Keratinocyte (primary cell): ENCODE measurements at regions not wholly inside any gene's neighbourhood (a gene's known extent, or its start where the extent isn't known, plus 50 kb on each side); places are given as distances from the start of the nearest gene placed in this dataset.

Experiments
- DNase-seq: peaks from one replicate; pipeline ENCODE4 v3.0.0-alpha.2; 2011; ENCODE audit warnings: low read depth, missing footprints, low spot score
- FAIRE-seq: peaks from 2 replicates; lab custom pipeline; 2011; peaks lifted over from hg19 to GRCh38; lab: Jason Lieb, UNC
- H2AFZ ChIP-seq: 2 replicates; pipeline ENCODE4 v1.6.0; 2012; ENCODE audit warnings: low read length, control low read depth, inconsistent platforms; ENCODE audit not compliant: control insufficient read depth
- H3K27ac ChIP-seq: 2 replicates; pipeline ENCODE4 v1.5.1; 2011; ENCODE audit warnings: low read length; ENCODE audit not compliant: control insufficient read depth, insufficient read depth
- H3K27me3 ChIP-seq: 3 replicates; pipeline ENCODE4 v1.6.0; 2011; ENCODE audit warnings: low read length; ENCODE audit not compliant: control insufficient read depth, insufficient read depth; ENCODE audit errors: extremely low read depth
- H3K36me3 ChIP-seq, 2 experiments: 2 replicates in 1 of 2; 3 replicates in 1 of 2; pipeline ENCODE4 v1.5.1; 2011; ENCODE audit warnings: low read length in 2 of 2, mild to moderate bottlenecking in 1 of 2; ENCODE audit not compliant: control insufficient read depth in 2 of 2, insufficient read depth in 2 of 2; ENCODE audit errors: extremely low read depth in 1 of 2
- H3K4me1 ChIP-seq: 3 replicates; pipeline ENCODE4 v1.5.1; 2011; ENCODE audit warnings: low read length; ENCODE audit not compliant: control insufficient read depth, insufficient read depth; ENCODE audit errors: extremely low read depth
- H3K4me2 ChIP-seq: 3 replicates; pipeline ENCODE4 v1.6.0; 2011; ENCODE audit warnings: low read depth, low read length; ENCODE audit not compliant: control insufficient read depth, insufficient read depth; ENCODE audit errors: extremely low read depth
- H3K4me3 ChIP-seq, 3 experiments: fragments of 200-600 bp in 1 of 3; sonication (generic) in 1 of 3; 2 replicates in 2 of 3; 3 replicates in 1 of 3; pipeline ENCODE4 v1.5.1; 2011 to 2016; ENCODE audit warnings: low read length in 3 of 3, mild to moderate bottlenecking in 3 of 3, control low read depth in 2 of 3, inconsistent platforms in 1 of 3, low read depth in 1 of 3, mixed read lengths in 1 of 3, mixed run types in 1 of 3, moderate library complexity in 1 of 3; ENCODE audit not compliant: control insufficient read depth in 2 of 3, insufficient read depth in 2 of 3; ENCODE audit errors: extremely low read depth in 1 of 3
- H3K79me2 ChIP-seq: 2 replicates; pipeline ENCODE4 v1.6.0; 2012; ENCODE audit warnings: low read length; ENCODE audit not compliant: control insufficient read depth, insufficient read depth
- H3K9ac ChIP-seq: 3 replicates; pipeline ENCODE4 v1.6.0; 2011; ENCODE audit warnings: low read length; ENCODE audit not compliant: control insufficient read depth, insufficient read depth; ENCODE audit errors: extremely low read depth
- H3K9me1 ChIP-seq: 3 replicates; pipeline ENCODE4 v1.6.0; 2011; ENCODE audit warnings: low read length; ENCODE audit not compliant: control insufficient read depth, insufficient read depth; ENCODE audit errors: extremely low read depth
- H3K9me3 ChIP-seq: 2 replicates; pipeline ENCODE4 v1.5.1; 2012; ENCODE audit warnings: low read depth, low read length; ENCODE audit not compliant: control insufficient read depth
- H4K20me1 ChIP-seq: 3 replicates; pipeline ENCODE4 v1.6.0; 2011; ENCODE audit warnings: low read length; ENCODE audit not compliant: control insufficient read depth, insufficient read depth; ENCODE audit errors: extremely low read depth
- CTCF ChIP-seq, 3 experiments: IDR thresholded peaks in 1 of 3; conservative IDR thresholded peaks in 1 of 3; optimal IDR thresholded peaks in 1 of 3; 2 replicates in 2 of 3; 3 replicates in 1 of 3; pipeline versions ENCODE3 to v1.5.1; 2011; ENCODE audit warnings: low read length in 3 of 3, mild to moderate bottlenecking in 3 of 3, moderate library complexity in 2 of 3, control low read depth in 1 of 3, inconsistent platforms in 1 of 3; ENCODE audit not compliant: insufficient read depth in 2 of 3; ENCODE audit errors: extremely low read depth in 1 of 3
- EZH2 ChIP-seq: IDR thresholded peaks from one replicate; pipeline ENCODE4 v1.6.1; 2012; ENCODE audit warnings: inconsistent platforms, mild to moderate bottlenecking, low read length, moderate library complexity
- dilution Hi-C: fragments of 300-500 bp; cut with MboI; formaldehyde crosslinking; loops from one replicate; pipeline ENCODE4 v1.7.0; 2020; ENCODE audit warnings: low sequenced_read_pairs; ENCODE audit not compliant: extremely low pct_ligation_motif_present

GRCh38 chr16:72551649-72552048 lies 379.7 kb upstream of the PMFBP1 start:
- Histone ChIP-seq H3K4me2 (no peak overlapping the region), H3K4me1 (no peaks in the 10 kb centered on the region), H3K27me3 (no peaks in the 10 kb centered on the region), H3K9me1 (no peaks in the 10 kb centered on the region), H3K9me3 (no peaks in the 10 kb centered on the region), H4K20me1 (no peaks in the 10 kb centered on the region), H3K36me3 (no peaks in the 10 kb centered on the region), H3K79me2 (no peaks in the 10 kb centered on the region), H3K9ac (no peak overlapping the region), H3K27ac (no peak overlapping the region), H2AFZ (no peak overlapping the region), H3K4me3 (no peak overlapping the region)
- FAIRE-seq, result no peak
- dilution Hi-C loops, result no loop called here
- no peak for DNase-seq
- TF ChIP-seq EZH2 (no peak), CTCF (optimal IDR thresholded peaks at IDR 0.05 in 1 of 3, IDR thresholded peaks at IDR 0.05 in 1 of 3, conservative IDR thresholded peaks at IDR 0.05 in 1 of 3; ENCODE audit: extremely low read depth in 1 of 3, insufficient read depth in 2 of 3, low read length in 3 of 3) (no peak)

- no peak for DNase-seq
- H3K36me3 ChIP-seq, result no peaks in the 10 kb centered on the region
- H2AFZ ChIP-seq, result no peak overlapping the region
- no peaks in the 10 kb centered on the region for H3K4me1 ChIP-seq
- no peak overlapping the region for H3K4me2 ChIP-seq
- H3K9me1 ChIP-seq, result no peaks in the 10 kb centered on the region
- H3K9ac ChIP-seq, result no peak overlapping the region
- no peaks in the 10 kb centered on the region for H3K79me2 ChIP-seq
- dilution Hi-C loops, result no loop called here
- H3K9me3 ChIP-seq, result no peaks in the 10 kb centered on the region
- no peaks in the 10 kb centered on the region for H4K20me1 ChIP-seq
- H3K4me3 ChIP-seq, result no peak overlapping the region
- no peak for TF ChIP-seq EZH2
- TF ChIP-seq CTCF (optimal IDR thresholded peaks at IDR 0.05 in 1 of 3, IDR thresholded peaks at IDR 0.05 in 1 of 3, conservative IDR thresholded peaks at IDR 0.05 in 1 of 3; ENCODE audit: extremely low read depth in 1 of 3, insufficient read depth in 2 of 3, low read length in 3 of 3), result no peak
- no peaks in the 10 kb centered on the region for H3K27me3 ChIP-seq
- no peak overlapping the region for H3K27ac ChIP-seq
- FAIRE-seq, result no peak
Measured at GRCh38 chr16:72549878-72550277, 377.9 kb upstream of the PMFBP1 start.
